CD4-positive, alpha-beta T cell (primary cell): ENCODE measurements at regions not wholly inside any gene's neighbourhood (a gene's known extent, or its start where the extent isn't known, plus 50 kb on each side); places are given as distances from the start of the nearest gene placed in this dataset.

Experiments
- ATAC-seq: fragments of 200-7000 bp; cut with Tn5 transposase; one replicate; pipeline ENCODE4 v1.10.0; 2022; ENCODE audit warnings: mild to moderate bottlenecking; ENCODE audit not compliant: poor library complexity
- CTCF ChIA-PET: fragments of 350-600 bp; sonication (Branson Sonifier 250); formaldehyde crosslinking; loops from one replicate; lab custom pipeline; 2021; ENCODE audit warnings: antibody characterized with exemption, inconsistent platforms; lab: Charles Lee
- POLR2A ChIA-PET: fragments of 350-600 bp; sonication (Branson Sonifier 250); formaldehyde crosslinking; loops from one replicate; lab custom pipeline; 2021; ENCODE audit warnings: antibody characterized with exemption, inconsistent platforms; lab: Charles Lee
- DNase-seq, 14 experiments: peaks; one replicate each; pipeline ENCODE4 v3.0.0-alpha.2; 2013 to 2020; ENCODE audit warnings: mixed read lengths in 2 of 14
- H3K27ac ChIP-seq, 2 donors: one replicate each; pipeline versions ENCODE4 v1.5.1 to v1.7.0; 2013; ENCODE audit warnings: low read length in 2 of 2, low read depth in 1 of 2, mild to moderate bottlenecking in 1 of 2
- H3K27me3 ChIP-seq, 2 experiments: 1 replicate in 1 of 2; 2 replicates in 1 of 2; pipeline versions ENCODE4 v1.6.1 to v1.7.0; 2013; ENCODE audit warnings: low read length in 2 of 2, control low read depth in 1 of 2, mild to moderate bottlenecking in 1 of 2, moderate library complexity in 1 of 2; ENCODE audit not compliant: insufficient read depth in 2 of 2, control insufficient read depth in 1 of 2
- H3K36me3 ChIP-seq: one replicate; pipeline ENCODE4 v1.6.1; 2013; ENCODE audit warnings: low read length, control low read depth; ENCODE audit not compliant: insufficient read depth
- H3K4me1 ChIP-seq: one replicate; pipeline ENCODE4 v1.6.1; 2013; ENCODE audit warnings: low read length, control low read depth; ENCODE audit not compliant: insufficient read depth
- H3K4me3 ChIP-seq: one replicate; pipeline ENCODE4 v1.5.1; 2013; ENCODE audit warnings: mild to moderate bottlenecking, low read length, moderate library complexity
- H3K9me3 ChIP-seq, 2 experiments: 1 replicate in 1 of 2; 2 replicates in 1 of 2; pipeline versions ENCODE4 v1.6.1 to v1.7.0; 2013; ENCODE audit warnings: low read length in 2 of 2, mild to moderate bottlenecking in 2 of 2, control low read depth in 1 of 2, moderate library complexity in 1 of 2; ENCODE audit not compliant: control insufficient read depth in 1 of 2, insufficient read depth in 1 of 2
- H3K27ac Mint-ChIP-seq: one replicate; pipeline ENCODE4 v1.8.0; 2020; ENCODE audit warnings: mixed read lengths
- H3K27me3 Mint-ChIP-seq: one replicate; pipeline ENCODE4 v1.8.0; 2021; ENCODE audit warnings: mixed read lengths
- H3K36me3 Mint-ChIP-seq: one replicate; pipeline ENCODE4 v1.8.0; 2021; ENCODE audit warnings: low read depth, mixed read lengths
- H3K4me1 Mint-ChIP-seq: one replicate; pipeline ENCODE4 v1.8.0; 2021; ENCODE audit warnings: low read depth, mixed read lengths
- H3K4me3 Mint-ChIP-seq: one replicate; pipeline ENCODE4 v1.8.0; 2020; ENCODE audit warnings: mild to moderate bottlenecking, mixed read lengths
- H3K9me3 Mint-ChIP-seq: one replicate; pipeline ENCODE4 v1.8.0; 2020; ENCODE audit warnings: mixed read lengths
- intact Hi-C, 2 experiments: fragments of 100-400 bp; cut with DNase I in 1 of 2; cut with micrococcal nuclease in 1 of 2; formaldehyde crosslinking; loops; one replicate each; pipeline versions ENCODE4 v1.15.1 to v1.9.0; 2023 to 2025; cut with DNase I, micrococcal nuclease
- TF ChIP-seq, protein P1 (sequence below): fragments of 200-600 bp; IDR thresholded peaks from one replicate; pipeline ENCODE4 v1.8.0; 2022; ENCODE audit warnings: antibody characterized with exemption, mild to moderate bottlenecking

DNA sequence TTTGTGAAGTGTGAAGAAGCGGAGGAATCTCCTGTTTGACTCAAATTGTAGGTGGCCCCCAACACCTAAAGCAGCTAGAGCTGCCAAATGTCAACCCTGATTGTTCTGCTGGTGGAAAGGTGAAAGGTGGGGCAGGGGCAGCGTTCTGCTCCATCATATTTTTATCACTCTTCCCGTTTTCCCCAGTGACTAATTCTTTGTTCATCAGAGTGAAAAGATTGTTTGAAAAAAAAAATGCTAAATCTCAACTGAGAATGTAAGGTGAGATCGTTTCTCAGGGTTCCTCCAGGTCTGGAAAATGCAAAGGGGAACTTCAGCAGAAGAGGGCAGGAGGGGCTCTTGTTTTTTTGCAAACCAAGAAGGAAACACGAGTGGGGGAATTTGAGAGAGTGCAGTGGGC lies 137.7 kb downstream of the MN1 start:
- TF ChIP-seq, protein P1, sequence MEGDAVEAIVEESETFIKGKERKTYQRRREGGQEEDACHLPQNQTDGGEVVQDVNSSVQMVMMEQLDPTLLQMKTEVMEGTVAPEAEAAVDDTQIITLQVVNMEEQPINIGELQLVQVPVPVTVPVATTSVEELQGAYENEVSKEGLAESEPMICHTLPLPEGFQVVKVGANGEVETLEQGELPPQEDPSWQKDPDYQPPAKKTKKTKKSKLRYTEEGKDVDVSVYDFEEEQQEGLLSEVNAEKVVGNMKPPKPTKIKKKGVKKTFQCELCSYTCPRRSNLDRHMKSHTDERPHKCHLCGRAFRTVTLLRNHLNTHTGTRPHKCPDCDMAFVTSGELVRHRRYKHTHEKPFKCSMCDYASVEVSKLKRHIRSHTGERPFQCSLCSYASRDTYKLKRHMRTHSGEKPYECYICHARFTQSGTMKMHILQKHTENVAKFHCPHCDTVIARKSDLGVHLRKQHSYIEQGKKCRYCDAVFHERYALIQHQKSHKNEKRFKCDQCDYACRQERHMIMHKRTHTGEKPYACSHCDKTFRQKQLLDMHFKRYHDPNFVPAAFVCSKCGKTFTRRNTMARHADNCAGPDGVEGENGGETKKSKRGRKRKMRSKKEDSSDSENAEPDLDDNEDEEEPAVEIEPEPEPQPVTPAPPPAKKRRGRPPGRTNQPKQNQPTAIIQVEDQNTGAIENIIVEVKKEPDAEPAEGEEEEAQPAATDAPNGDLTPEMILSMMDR, result no peak
- CTCF ChIA-PET, result no interaction called here
- Histone ChIP-seq H3K4me3 (no peak overlapping the region), H3K27ac (no peak overlapping the region), H3K27me3 (peaks cover 0 to 3% of the 10 kb centered on the region in 2 experiments), H3K36me3 (no peaks in the 10 kb centered on the region), H3K9me3 (peaks cover 0 to 29% of the 10 kb centered on the region in 2 experiments), H3K4me1 (no peaks in the 10 kb centered on the region)
- Mint-ChIP-seq H3K36me3 (no peaks in the 10 kb centered on the region), H3K4me3 (no peak overlapping the region), H3K9me3 (peaks cover 6% of the 10 kb centered on the region), H3K4me1 (no peaks in the 10 kb centered on the region), H3K27ac (no peak overlapping the region), H3K27me3 (peaks cover 16% of the 10 kb centered on the region)
- no peak for ATAC-seq
- POLR2A ChIA-PET, result no interaction called here
- DNase-seq, result no peak
- intact Hi-C loops, result no loop called here

DNA sequence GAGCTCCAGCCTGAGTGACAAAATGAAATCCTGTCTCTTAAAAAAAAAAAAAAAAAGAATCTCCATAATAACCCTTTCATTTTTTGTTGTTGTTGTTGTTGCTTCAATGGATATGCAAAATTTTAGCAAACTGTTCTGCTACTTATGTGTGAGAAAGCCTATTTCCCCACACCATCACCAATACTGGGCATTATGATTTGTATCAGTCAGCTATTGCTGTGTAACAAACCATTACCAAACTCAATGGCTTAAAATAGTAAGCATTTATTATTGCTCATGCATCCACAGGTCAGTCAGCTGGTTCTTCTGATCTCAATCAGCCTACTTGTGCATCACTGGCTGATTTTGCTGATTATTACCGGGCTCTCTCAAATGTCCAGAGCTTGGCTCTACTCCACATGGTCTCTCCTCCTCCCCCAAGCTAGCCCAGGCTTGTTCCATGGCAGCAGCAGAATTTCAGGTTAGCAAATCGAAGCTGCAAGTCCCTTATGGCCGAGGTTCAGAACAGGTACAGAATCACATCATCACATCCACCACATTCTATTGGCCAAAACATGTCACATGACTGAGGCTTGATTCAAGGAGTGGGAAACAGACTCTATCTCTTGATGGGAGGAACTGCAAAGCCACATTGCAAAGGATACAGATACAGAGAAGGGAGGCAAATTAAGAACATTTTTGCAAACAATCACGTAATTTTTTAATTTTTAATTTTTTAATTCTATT lies 135.1 kb downstream of the MN1 start:
- Histone ChIP-seq H3K4me1 (no peaks in the 10 kb centered on the region), H3K27me3 (peaks cover 9 to 19% of the 10 kb centered on the region in 2 experiments), H3K4me3 (no peak overlapping the region), H3K27ac (no peak overlapping the region), H3K36me3 (no peaks in the 10 kb centered on the region), H3K9me3 (peaks cover 0 to 36% of the 10 kb centered on the region in 2 experiments)
- Mint-ChIP-seq H3K4me1 (no peaks in the 10 kb centered on the region), H3K36me3 (no peaks in the 10 kb centered on the region), H3K4me3 (no peak overlapping the region), H3K27me3 (peaks cover 38% of the 10 kb centered on the region), H3K9me3 (peaks cover 6% of the 10 kb centered on the region), H3K27ac (no peak overlapping the region)
- ATAC-seq (no peak), DNase-seq (no peak)
- ChIA-PET POLR2A (no interaction called here), CTCF (no interaction called here)
- TF ChIP-seq, protein P1, result no peak
- intact Hi-C loops, result no loop called here

- ChIA-PET CTCF (no interaction called here), POLR2A (no interaction called here)
- TF ChIP-seq, protein P1, result no peak
- H3K4me3 Mint-ChIP-seq, result no peak overlapping the region
- no peaks in the 10 kb centered on the region for H3K36me3 Mint-ChIP-seq
- ATAC-seq, result no peak
- no peak for DNase-seq
- no peaks in the 10 kb centered on the region for H3K4me1 Mint-ChIP-seq
- intact Hi-C loops, result no loop called here
- H3K9me3 ChIP-seq, result peaks cover 0 to 36% of the 10 kb centered on the region in 2 experiments
- no peak overlapping the region for H3K27ac Mint-ChIP-seq
- H3K27me3 ChIP-seq, result peaks cover 9 to 19% of the 10 kb centered on the region in 2 experiments
- H3K4me3 ChIP-seq, result no peak overlapping the region
- H3K36me3 ChIP-seq, result no peaks in the 10 kb centered on the region
- no peaks in the 10 kb centered on the region for H3K4me1 ChIP-seq
- peaks cover 38% of the 10 kb centered on the region for H3K27me3 Mint-ChIP-seq
- H3K9me3 Mint-ChIP-seq, result peaks cover 6% of the 10 kb centered on the region
- H3K27ac ChIP-seq, result no peak overlapping the region
These were observed 134.3 kb downstream of the MN1 start for GRCh38 chr22:27667121-27667843.
